GM12878 (cell line): ENCODE measurements at regions not wholly inside any gene's neighbourhood (a gene's known extent, or its start where the extent isn't known, plus 50 kb on each side); places are given as distances from the start of the nearest gene placed in this dataset.
"Not testable (repeated sequence)": the region's sequence is repeated elsewhere in the genome, so short reads cannot be mapped to it uniquely, and the experiment has no call there.

ENCODE experiments used
- ATAC-seq: fragments of 200-7000 bp; cut with Tn5 transposase; 3 replicates; pipeline ENCODE4 v1.9.1; 2020; ENCODE audit warnings: mild to moderate bottlenecking, moderate library complexity
- BruUV-seq: library from RNA; stranded (reverse); fragments of 400-500 nt; replicated peaks from 2 replicates; lab custom pipeline; 2021; lab: Mats Ljungman, UMichigan
- CTCF ChIA-PET: fragments of 300-600 bp; sonication (Branson Sonifier 250); formaldehyde crosslinking; extraction: SDS; loops from one replicate; lab custom pipeline; 2021; ENCODE audit warnings: inconsistent platforms; lab: Yijun Ruan, JAX
- POLR2A ChIA-PET: fragments of 350-600 bp; formaldehyde crosslinking; extraction: SDS; loops from one replicate; lab custom pipeline; 2021; ENCODE audit warnings: inconsistent platforms; lab: Charles Lee
- RAD21 ChIA-PET: fragments of 300-600 bp; sonication (Branson Sonifier 250); formaldehyde crosslinking; loops from one replicate; lab custom pipeline; 2023; ENCODE audit warnings: antibody characterized with exemption; ENCODE audit not compliant: unreplicated experiment; lab: Charles Lee
- SMC1A ChIA-PET: fragments of 300-600 bp; sonication (Branson Sonifier 250); formaldehyde crosslinking; loops from one replicate; lab custom pipeline; 2023; ENCODE audit not compliant: unreplicated experiment, uncharacterized antibody; lab: Charles Lee
- DNase-seq: peaks from one replicate; pipeline ENCODE4 v3.0.0-alpha.2; 2011; ENCODE audit warnings: low read depth, low spot score
- FAIRE-seq: peaks from 3 replicates; lab custom pipeline; 2011; peaks lifted over from hg19 to GRCh38; lab: Jason Lieb, UNC
- H2AFZ ChIP-seq: 2 replicates; pipeline ENCODE4 v1.6.0; 2011; ENCODE audit warnings: low read depth, low read length, control low read depth; ENCODE audit not compliant: control insufficient read depth
- H3K27ac ChIP-seq: 2 replicates; pipeline ENCODE4 v1.5.1; 2011; ENCODE audit warnings: control low read depth; ENCODE audit not compliant: control insufficient read depth, insufficient read depth
- H3K27me3 ChIP-seq, 2 experiments: replicated peaks in 1 of 2; 2 replicates each; pipeline versions ENCODE4 v1.6.0 to v1.6.1; 2011; ENCODE audit warnings: low read length in 1 of 2; ENCODE audit not compliant: control insufficient read depth in 2 of 2, insufficient read depth in 2 of 2
- H3K36me3 ChIP-seq, 2 experiments: 2 replicates each; pipeline ENCODE4 v1.5.1; 2011; ENCODE audit warnings: low read length in 1 of 2; ENCODE audit not compliant: control insufficient read depth in 2 of 2, insufficient read depth in 2 of 2
- H3K4me1 ChIP-seq: 2 replicates; pipeline ENCODE4 v1.6.1; 2011; ENCODE audit warnings: mild to moderate bottlenecking, low read length, moderate library complexity, mixed read lengths; ENCODE audit not compliant: control insufficient read depth, insufficient read depth
- H3K4me2 ChIP-seq: 2 replicates; pipeline ENCODE4 v1.6.0; 2011; ENCODE audit warnings: control low read depth; ENCODE audit not compliant: control insufficient read depth, insufficient read depth
- H3K4me3 ChIP-seq: fragments of 200-600 bp; sonication (generic); 2 replicates; pipeline ENCODE4 v1.5.1; 2016
- H3K79me2 ChIP-seq: 2 replicates; pipeline ENCODE4 v1.6.0; 2011; ENCODE audit warnings: low read length; ENCODE audit not compliant: control insufficient read depth, insufficient read depth
- H3K9ac ChIP-seq: 2 replicates; pipeline ENCODE4 v1.8.0; 2011; ENCODE audit warnings: low read length, control low read depth, mixed read lengths; ENCODE audit not compliant: control insufficient read depth, insufficient read depth
- H3K9me3 ChIP-seq: replicated peaks from 3 replicates; pipeline ENCODE4 v1.5.1; 2011; ENCODE audit warnings: mild to moderate bottlenecking, low read length; ENCODE audit not compliant: control insufficient read depth, insufficient read depth
- H4K20me1 ChIP-seq: 2 replicates; pipeline ENCODE4 v1.6.0; 2011; ENCODE audit not compliant: control insufficient read depth, insufficient read depth
- CHD2 ChIP-seq: IDR thresholded peaks from 2 replicates; pipeline ENCODE4 v1.6.1; 2011; ENCODE audit warnings: low read depth, low read length, improper control_type of control experiment, borderline replicate concordance
- EP300 ChIP-seq, 2 experiments: fragments of 150-350 bp in 1 of 2; IDR thresholded peaks; 2 replicates each; pipeline ENCODE4 v1.6.1; 2011 to 2012; ENCODE audit warnings: low read depth in 2 of 2, low read length in 2 of 2, borderline replicate concordance in 1 of 2, improper control_type of control experiment in 1 of 2, inconsistent platforms in 1 of 2; ENCODE audit not compliant: control insufficient read depth in 1 of 2
- FOXK2 ChIP-seq: fragments of 450-650 bp; IDR thresholded peaks from 2 replicates; pipeline ENCODE4 v1.6.1; 2017; ENCODE audit warnings: mild to moderate bottlenecking, moderate library complexity
- PKNOX1 ChIP-seq: fragments of 450-650 bp; IDR thresholded peaks from 2 replicates; pipeline ENCODE4 v1.6.1; 2016; ENCODE audit warnings: mild to moderate bottlenecking
- POLR2AphosphoS5 ChIP-seq: IDR thresholded peaks from 2 replicates; pipeline ENCODE4 v1.6.1; 2011; ENCODE audit warnings: mild to moderate bottlenecking, low read length, inconsistent platforms
- RUNX3 ChIP-seq: IDR thresholded peaks from 2 replicates; pipeline ENCODE4 v1.6.1; 2012; ENCODE audit warnings: low read length, inconsistent platforms
- SIX5 ChIP-seq: IDR thresholded peaks from 2 replicates; pipeline ENCODE4 v1.6.1; 2011; ENCODE audit warnings: mild to moderate bottlenecking, low read depth, low read length, moderate library complexity; ENCODE audit not compliant: severe bottlenecking
- SMARCA5 ChIP-seq: fragments of 450-650 bp; IDR thresholded peaks from 2 replicates; pipeline ENCODE4 v1.6.1; 2017; ENCODE audit warnings: mild to moderate bottlenecking
- TCF12 ChIP-seq: IDR thresholded peaks from 2 replicates; pipeline ENCODE4 v1.6.1; 2011; ENCODE audit warnings: low read depth, mild to moderate bottlenecking, low read length
- TCF3 ChIP-seq: IDR thresholded peaks from 2 replicates; pipeline ENCODE4 v1.6.1; 2012; ENCODE audit warnings: low read depth, mild to moderate bottlenecking, low read length, borderline replicate concordance; ENCODE audit not compliant: insufficient read depth
- WGBS: methylation state at CpG from one replicate; pipeline ENCODE4 v1.1.6; 2016; ENCODE audit warnings: low lambda C conversion rate; ENCODE audit not compliant: insufficient replicate concordance, insufficient coverage; ENCODE audit errors: missing lambda C conversion rate; 5-methylcytosine and 5-hydroxymethylcytosine counted together
- in situ Hi-C: fragments of 300-500 bp; cut with MboI; formaldehyde crosslinking; loops from 9 replicates; pipeline ENCODE4 v1.14.3; 2018; ENCODE audit warnings: mixed read lengths
- intact Hi-C: fragments of 100-400 bp; cut with micrococcal nuclease; formaldehyde crosslinking; loops from one replicate; pipeline ENCODE4 v1.14.2; 2022; ENCODE audit not compliant: unreplicated experiment
- TF ChIP-seq, protein P1 (sequence below): IDR thresholded peaks from 2 replicates; pipeline ENCODE4 v1.6.1; 2011; ENCODE audit warnings: borderline replicate concordance, low read depth, mild to moderate bottlenecking, moderate library complexity, low read length; ENCODE audit not compliant: insufficient read depth, poor library complexity, severe bottlenecking

DNA sequence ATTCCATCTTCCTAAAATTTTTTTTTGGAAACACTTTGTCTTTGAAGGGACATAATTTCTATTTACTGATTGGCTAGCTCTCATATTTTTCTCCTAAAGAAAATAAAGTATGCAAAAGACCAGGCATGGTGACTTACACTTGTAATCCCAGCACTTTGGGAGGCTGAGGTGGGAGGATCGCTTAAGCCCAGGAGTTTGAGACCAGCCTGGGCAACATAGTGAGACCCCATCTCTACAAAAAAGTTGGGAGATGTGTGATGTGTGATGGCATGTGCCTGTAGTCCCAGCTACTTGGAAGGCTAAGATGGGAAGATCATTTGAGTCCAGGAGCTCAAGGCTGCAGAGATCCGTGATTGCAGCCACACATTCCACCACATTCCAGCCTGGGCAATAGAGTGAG, 461.3 kb downstream of the KLF5 start:
- FAIRE-seq, in situ Hi-C loops, H3K4me3 ChIP-seq, RAD21 ChIA-PET, POLR2A ChIA-PET, H3K4me1 ChIP-seq, H3K4me2 ChIP-seq, H2AFZ ChIP-seq, SMC1A ChIA-PET, BruUV-seq, H4K20me1 ChIP-seq, H3K9ac ChIP-seq, H3K9me3 ChIP-seq, H3K36me3 ChIP-seq, DNase-seq, H3K79me2 ChIP-seq, CTCF ChIA-PET, H3K27me3 ChIP-seq, ATAC-seq, H3K27ac ChIP-seq, intact Hi-C loops: not testable (repeated sequence)
- 0% methylated on average over 2 of the region's 2 CpGs for WGBS

- H4K20me1 ChIP-seq, result no peaks in the 10 kb centered on the region
- FAIRE-seq (no peak), ATAC-seq (no peak), DNase-seq (no peak)
- in situ Hi-C loops (no loop called here), intact Hi-C loops (no loop called here)
- no peak overlapping the region for H3K4me3 ChIP-seq
- ChIA-PET SMC1A (no interaction called here), POLR2A (no interaction called here), RAD21 (no interaction called here), CTCF (no interaction called here)
- WGBS, result 47% methylated on average over 6 of the region's 6 CpGs
- H3K9ac ChIP-seq, result no peak overlapping the region
- H3K27ac ChIP-seq, result no peak overlapping the region
- TF ChIP-seq CHD2 (no peak), TCF3 (no peak), TCF12 (no peak), POLR2AphosphoS5 (no peak), FOXK2 (no peak), SMARCA5 (no peak), EP300 (IDR thresholded peaks at IDR 0.05; ENCODE audit: borderline replicate concordance in 1 of 2, control insufficient read depth in 1 of 2, low read depth in 2 of 2, low read length in 2 of 2) (no peak), PKNOX1 (no peak), RUNX3 (no peak), SIX5 (no peak)
- TF ChIP-seq, protein P1, sequence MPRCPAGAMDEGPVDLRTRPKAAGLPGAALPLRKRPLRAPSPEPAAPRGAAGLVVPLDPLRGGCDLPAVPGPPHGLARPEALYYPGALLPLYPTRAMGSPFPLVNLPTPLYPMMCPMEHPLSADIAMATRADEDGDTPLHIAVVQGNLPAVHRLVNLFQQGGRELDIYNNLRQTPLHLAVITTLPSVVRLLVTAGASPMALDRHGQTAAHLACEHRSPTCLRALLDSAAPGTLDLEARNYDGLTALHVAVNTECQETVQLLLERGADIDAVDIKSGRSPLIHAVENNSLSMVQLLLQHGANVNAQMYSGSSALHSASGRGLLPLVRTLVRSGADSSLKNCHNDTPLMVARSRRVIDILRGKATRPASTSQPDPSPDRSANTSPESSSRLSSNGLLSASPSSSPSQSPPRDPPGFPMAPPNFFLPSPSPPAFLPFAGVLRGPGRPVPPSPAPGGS, result no peak
- no peaks in the 10 kb centered on the region for H3K4me1 ChIP-seq
- H3K9me3 ChIP-seq, result no peaks in the 10 kb centered on the region
- no peaks in the 10 kb centered on the region for H3K27me3 ChIP-seq
- no peaks in the 10 kb centered on the region for H3K36me3 ChIP-seq
- no peak overlapping the region for H3K4me2 ChIP-seq
- no peaks in the 10 kb centered on the region for H3K79me2 ChIP-seq
- H2AFZ ChIP-seq, result no peak overlapping the region
- no TSS peak for BruUV-seq
Observed at GRCh38 chr13:73519396-73520116, 460.8 kb downstream of the KLF5 start.
